SK-N-SH (cell line): ENCODE measurements at regions not wholly inside any gene's neighbourhood (a gene's known extent, or its start where the extent isn't known, plus 50 kb on each side); places are given as distances from the start of the nearest gene placed in this dataset.

Experiments used
- CTCF ChIP-seq: fragments of 200-600 bp; sonication (generic); IDR thresholded peaks from 2 replicates; pipeline ENCODE4 v1.6.1; 2017; ENCODE audit warnings: antibody characterized with exemption, mild to moderate bottlenecking, moderate library complexity
- POLR2AphosphoS5 ChIP-seq: IDR thresholded peaks from 2 replicates; pipeline ENCODE4 v1.6.1; 2012; ENCODE audit warnings: low read depth, low read length
- RFX5 ChIP-seq: IDR thresholded peaks from 2 replicates; pipeline ENCODE4 v1.6.1; 2012; ENCODE audit warnings: mild to moderate bottlenecking, improper control_type of control experiment, low read length
- TAF1 ChIP-seq: IDR thresholded peaks from 2 replicates; pipeline ENCODE4 v1.6.1; 2012; ENCODE audit warnings: low read depth, mild to moderate bottlenecking, low read length, moderate library complexity, borderline replicate concordance
- TF ChIP-seq, protein P1 (sequence below): IDR thresholded peaks from 2 replicates; pipeline ENCODE4 v1.4.0; 2012; ENCODE audit warnings: low read depth, borderline replicate concordance

- TF ChIP-seq POLR2AphosphoS5: no peak
- TF ChIP-seq RFX5: no peak
- no peak for TF ChIP-seq TAF1
- no peak for TF ChIP-seq CTCF
- TF ChIP-seq, protein P1, sequence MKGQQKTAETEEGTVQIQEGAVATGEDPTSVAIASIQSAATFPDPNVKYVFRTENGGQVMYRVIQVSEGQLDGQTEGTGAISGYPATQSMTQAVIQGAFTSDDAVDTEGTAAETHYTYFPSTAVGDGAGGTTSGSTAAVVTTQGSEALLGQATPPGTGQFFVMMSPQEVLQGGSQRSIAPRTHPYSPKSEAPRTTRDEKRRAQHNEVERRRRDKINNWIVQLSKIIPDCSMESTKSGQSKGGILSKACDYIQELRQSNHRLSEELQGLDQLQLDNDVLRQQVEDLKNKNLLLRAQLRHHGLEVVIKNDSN: no peak
These were observed 391.4 kb downstream of the ELAVL2 start for GRCh38 chr9:23434654-23435053.
